NCI-H345 treated with DMSO at 0.1 percent for 48 hours (cell line): ENCODE measurements at regions not wholly inside any gene's neighbourhood (a gene's known extent, or its start where the extent isn't known, plus 50 kb on each side); places are given as distances from the start of the nearest gene placed in this dataset.
A peak's percentile ranks its signal among the peaks of the same experiment; 100 is the strongest.

Experiments
- DNase-seq: peaks from one replicate; lab custom pipeline; 2025; ENCODE audit not compliant: unreplicated experiment; lab: John Stamatoyannopoulos, UW

DNA sequence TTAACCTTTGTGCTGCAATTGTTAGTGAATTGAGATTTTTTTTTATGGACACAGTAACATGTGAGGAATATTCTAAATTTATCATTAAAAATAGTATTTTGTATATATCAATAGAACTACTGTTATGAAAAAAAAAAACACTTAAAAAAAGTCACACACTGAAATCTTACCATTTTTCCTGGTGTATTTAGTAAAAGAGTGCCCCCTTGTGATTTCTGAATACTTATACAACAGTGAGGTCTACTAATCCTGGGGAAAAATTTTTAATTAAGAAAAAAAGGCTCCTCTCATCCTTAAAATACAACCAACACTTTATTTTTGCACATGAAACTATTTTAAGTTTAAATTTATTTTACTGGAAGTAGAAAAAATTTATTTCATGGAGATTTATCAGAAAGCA lies 56.4 kb upstream of the SPOCK3 start:
- no peak for DNase-seq

DNA sequence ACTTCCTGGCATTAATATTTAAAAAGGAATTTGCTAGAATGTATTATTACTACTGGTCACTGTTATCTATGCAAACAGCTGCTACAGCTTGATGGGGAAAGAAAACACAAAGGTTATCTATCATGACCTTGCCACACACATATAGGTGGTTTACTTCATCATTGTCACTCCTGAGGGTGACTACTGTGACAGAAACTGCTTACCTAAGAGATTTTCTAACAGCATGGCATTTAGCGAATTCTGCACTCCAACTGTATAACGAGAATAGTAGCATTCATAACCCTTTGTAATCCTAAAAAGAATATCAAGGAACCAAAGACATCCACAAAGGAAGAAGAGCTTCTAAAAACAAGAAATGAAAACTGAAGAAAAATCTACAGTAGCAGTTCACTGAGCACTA lies 74.6 kb upstream of the SPOCK3 start:
- DNase-seq, result no peak

DNA sequence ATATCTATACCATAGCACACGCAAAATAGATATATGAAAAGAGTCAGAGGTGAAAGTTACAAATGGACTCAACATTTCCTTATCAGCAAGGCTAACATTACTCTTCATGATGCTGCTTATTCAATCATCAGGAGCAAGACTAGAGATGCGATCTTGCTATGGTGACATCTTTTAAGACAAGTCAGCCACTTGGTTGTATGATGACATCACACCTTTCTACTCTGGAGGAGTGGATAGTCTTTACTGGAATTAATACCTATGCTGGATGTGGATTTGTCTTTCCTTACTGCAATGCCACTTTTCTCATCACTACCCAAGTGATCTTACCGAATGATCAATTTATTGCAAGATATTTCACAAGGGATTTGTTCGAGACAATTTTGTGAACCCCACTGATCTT lies 87.0 kb upstream of the SPOCK3 start:
- no peak for DNase-seq

DNA sequence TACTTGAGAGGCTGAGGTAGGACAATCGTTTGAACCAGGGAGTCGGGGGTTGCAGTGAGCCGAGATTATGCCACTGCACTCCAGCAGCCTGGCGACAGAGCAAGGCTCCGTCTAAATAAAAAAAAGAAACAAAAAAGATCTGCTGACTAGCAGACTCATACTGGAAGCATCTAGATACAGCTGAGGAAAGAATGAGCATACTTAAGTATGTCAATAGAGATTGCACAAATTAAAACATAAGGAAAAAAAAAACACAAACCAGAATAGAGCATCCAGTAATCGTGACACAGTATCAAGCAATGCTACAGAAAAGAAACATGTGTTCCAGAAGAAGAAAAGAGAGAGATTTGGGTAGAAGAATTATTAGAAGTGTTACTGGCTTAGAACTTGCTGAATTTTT lies 105.5 kb upstream of the SPOCK3 start:
- DNase-seq, result no peak

DNA sequence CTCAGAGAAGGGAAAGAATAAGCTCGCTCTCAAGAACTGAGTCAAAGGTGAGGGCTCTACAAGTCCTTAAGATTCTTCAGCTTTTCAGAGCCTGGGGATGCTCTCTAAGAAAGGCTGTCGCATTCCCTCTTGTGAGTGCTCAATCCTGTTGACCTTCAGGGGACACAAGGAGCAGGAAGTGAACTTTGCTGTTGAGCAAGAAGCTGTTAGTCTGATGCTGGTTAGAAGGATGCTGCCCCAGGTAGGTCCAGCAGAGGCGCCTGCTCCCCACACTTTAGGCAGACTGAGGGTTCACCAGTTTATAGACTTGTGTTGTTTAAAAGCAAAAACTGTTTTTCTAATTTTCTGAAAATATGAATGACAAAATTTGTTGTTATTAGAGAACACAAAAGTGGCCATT lies 125.4 kb upstream of the SPOCK3 start:
- DNase-seq, result no peak

DNA sequence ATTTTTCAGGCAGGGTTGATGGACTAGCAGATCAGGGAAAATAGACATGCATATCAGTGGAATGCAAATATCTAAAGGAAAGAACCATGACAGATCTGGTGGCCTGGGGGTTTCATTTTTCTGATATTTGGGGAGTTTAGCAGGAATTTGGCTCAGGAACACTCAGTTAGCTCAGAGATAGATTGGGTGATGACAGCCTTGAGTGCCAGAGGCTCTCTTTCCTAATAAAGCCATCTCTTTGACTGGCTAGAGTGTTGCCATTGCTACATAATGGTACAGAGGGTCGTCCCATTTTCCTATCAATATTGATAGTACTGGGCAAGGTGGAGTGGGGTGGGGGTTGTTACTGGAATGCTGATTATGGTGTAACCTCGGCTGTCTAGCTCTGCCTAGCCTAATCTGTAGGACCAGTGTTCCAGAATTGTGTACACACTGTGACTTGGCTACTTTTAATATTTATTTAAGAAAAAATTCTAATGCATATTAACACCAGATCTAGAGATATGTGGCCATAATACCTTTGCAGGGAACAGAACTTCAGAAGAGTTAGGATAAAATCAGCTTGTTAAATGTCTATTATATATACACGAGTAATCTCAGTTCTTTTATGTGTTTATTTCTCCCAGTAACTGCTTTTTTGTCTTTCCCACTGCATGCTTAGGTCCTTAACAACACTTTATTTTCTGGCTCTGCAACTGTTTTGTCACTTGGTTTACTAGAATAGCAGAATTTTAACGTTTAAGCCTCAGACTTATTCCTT lies 145.0 kb upstream of the SPOCK3 start:
- DNase-seq, result no peak

DNA sequence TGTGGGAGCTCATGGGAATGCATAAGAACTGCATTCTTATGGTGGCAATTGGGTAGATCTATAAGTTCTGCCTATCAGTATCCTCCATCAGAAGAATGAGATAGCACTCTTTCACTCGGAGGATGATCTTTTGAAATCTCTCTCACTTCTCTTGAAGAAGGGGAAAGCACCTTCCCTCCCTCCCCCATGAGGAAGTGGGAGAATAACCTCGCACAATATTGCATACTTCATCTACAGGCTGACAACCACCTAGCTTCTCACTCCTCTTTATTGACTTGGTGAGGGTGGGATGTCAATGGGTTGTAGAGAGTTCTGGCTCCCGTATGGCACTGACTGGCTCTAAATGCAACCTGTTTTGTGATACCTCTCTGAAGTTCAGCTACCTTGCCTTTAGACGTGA lies 146.7 kb upstream of the SPOCK3 start:
- DNase-seq, result no peak

DNA sequence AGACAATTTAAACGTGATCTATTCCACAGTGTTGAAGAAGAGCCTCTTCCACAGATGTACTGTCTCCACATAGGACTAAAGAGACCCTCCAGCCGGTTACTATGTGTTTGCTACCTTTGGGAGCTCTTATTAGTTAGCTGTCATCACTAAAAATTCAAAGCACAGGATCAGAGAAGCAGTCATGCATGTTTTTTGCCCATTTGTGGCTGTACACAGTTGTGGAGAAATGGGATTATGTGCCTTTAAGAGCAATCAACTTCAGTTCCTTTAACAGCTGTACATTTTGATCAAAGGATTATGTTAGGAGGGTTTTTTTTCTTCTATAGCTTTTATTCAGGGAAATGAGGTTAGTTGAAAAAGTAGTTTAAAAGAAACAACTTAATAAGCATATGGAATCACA lies 149.0 kb upstream of the SPOCK3 start:
- no peak for DNase-seq

DNA sequence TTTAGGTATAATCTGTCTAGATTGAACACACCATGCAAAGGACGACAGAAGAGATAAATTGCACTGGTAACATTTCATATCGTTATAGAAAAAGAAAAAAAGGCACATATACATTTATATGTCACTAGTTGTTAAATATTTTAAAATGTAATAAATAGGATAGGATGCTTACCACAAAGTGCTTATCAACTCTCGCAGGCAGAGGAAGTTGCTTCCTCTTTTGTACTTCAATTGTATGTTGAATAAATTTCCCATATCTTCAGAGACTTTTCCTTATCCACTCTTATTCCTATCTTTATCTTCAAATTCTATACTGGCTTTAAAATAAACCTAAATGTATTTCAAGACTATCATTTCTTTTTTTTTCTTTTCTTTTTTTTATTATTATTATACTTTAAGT lies 163.3 kb upstream of the SPOCK3 start:
- DNase-seq, result no peak

DNA sequence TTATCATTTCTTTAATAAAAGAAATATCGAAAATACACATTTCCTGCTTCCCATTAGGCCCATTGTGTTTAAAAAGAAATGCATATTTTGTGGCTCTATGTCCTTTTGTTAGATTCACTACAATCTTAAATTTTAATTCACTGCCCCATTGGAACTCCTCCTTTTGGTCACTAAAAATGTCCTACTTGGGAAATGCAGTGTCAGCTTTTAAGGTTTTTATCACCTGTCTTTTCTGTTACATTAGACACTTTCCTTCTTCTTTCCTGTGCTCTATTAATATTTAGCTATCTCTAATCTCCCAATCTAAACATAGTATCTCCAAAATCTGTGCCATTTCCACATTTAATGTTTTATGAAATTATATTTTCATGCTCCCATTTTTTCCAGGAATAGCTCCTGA lies 164.9 kb upstream of the SPOCK3 start:
- DNase-seq, result no peak

DNA sequence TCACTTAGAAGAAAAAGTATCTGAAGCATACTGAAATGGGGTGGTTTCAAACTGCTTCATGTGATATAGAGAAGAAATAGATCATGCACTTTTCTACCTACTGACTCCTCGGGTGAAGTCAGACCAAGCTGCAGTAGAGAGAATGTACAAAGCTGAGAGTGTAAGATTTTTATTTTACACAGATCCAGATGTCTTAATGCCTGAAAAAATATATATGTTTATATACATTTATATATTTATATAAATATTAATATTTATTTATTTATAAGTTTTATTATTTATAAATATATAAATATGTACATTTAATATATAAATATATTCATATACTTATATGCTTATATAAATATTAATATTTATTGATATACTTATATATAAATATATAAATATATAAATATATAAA lies 171.9 kb upstream of the SPOCK3 start:
- DNase-seq, result no peak

DNA sequence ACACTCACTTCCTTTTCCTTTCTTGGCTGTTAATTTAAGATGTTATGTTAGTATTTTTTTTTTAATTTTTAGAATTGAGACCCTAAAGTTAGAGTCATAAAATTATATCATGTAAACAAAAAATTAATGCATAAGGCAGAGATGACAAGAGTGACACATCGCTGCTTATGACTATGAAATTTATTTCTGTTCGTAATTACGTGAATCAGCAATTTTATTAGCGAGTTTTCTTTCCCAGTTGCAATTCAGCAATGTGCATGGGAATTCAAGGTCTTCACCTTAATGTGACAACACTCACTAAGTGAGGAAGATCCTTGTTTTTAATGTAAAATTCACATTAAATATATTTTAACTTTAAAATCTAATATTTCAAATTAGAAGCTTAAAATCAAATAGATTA lies 181.2 kb upstream of the SPOCK3 start:
- no peak for DNase-seq

DNA sequence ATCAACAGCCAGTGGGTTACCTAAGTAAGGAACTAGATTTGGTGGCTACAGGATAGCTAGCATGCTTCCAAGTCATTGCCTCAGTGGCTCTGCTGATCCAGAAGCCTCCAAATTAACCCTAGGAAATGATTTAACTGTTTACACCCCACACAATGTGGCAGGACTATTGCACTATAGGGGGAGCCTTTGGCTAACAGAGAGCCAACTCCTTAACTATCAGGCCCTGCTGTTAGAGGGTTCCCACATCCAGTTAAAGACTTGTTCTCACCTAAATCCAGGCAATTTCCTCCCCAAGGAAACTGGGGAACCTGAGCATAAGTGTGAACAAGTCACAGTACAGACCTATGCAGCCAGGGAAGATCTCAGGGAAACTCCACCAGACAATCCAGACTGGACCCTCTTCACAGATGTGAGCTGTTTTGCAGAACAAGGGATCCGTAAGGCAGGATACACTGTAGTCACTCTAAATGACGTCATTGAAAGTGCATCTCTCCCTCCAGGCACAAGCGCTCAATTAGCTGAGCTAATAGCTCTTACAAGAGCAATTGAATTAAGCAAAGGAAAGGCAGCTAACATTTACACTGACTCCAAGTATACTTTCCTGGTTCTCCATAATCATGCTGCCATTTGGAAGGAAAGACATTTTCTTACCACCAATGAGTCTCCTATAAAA lies 185.3 kb upstream of the SPOCK3 start:
- DNase-seq, result no peak

DNA sequence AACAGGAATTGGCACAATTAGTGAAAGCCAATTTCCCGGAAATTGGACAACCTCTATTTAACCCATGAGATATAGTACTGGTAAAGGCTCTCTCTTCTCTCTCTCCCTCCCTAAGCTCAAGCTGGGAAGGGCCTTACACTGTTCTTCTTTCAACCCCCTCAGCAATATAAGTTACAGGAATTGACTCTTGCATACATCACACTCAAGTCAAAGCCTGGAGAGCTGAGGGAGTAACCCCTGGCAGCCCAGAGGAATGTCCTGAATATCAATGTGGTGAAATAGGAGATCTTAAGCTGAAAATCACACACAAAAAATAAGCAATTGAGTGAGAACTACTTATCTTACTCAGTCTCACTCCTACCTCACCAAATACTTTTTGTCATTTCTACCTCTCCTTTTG lies 186.9 kb upstream of the SPOCK3 start:
- no peak for DNase-seq

DNA sequence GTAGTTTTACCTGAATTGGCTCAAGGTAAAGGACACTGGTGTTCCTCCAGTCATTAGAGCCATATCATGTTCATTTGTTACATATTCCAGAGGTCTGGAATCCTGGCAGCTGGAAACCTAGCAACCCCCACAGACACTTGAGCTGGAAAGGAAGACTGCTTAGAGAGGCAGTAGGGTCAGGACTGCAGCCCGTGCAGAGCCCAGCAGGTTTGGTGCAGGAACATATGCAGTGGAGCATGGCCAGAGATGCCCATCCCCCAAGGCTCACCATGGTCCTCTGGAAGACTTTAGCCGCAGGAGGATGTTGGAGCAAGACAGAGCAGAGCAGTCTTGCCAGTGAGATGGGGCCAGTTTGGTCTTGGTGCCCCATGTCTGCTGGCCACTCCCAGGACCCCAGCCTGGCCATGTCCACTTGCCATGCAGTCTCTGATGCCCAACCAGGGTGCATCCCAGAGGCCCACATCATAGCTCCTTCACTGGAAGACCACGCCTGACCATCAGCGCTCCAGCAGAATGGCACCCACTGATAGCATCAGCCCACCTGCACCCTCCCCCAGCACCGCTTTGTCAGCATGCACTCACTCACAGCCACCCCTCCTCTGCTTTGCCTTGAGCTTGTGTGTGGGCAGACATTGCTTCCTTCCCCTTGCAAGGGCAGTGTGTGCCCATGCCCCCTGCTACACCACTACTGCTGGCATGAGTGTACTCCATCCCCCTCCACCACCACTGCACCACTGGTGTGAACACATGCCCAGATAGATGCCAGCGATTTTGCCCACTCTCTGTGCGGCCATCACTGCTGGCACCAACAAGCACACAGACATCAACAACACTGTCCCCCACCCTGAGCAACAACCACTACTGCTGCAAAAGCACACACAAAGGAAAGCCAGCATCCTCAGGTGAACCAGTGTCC lies 190.3 kb upstream of the SPOCK3 start:
- DNase-seq, result no peak

DNA sequence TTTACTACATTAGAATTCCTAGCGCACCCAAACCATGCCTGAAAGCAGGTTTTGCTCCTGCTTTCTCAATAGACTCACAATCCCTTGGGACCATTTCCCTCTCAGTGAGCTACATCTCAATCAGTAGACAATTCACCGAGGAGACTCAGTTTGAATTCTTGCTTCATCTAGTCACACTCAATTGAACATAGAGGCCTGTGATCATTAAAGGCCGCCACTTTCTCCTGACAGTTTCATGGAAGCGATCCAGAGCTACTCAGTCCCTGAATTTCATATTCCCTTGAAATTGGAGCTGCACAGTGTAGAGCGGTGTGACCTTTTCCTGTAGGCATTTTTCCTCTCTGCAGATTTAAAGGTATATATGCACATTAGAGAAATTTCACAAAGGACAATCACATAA lies 193.9 kb upstream of the SPOCK3 start:
- peak; percentile 0 for DNase-seq

DNA sequence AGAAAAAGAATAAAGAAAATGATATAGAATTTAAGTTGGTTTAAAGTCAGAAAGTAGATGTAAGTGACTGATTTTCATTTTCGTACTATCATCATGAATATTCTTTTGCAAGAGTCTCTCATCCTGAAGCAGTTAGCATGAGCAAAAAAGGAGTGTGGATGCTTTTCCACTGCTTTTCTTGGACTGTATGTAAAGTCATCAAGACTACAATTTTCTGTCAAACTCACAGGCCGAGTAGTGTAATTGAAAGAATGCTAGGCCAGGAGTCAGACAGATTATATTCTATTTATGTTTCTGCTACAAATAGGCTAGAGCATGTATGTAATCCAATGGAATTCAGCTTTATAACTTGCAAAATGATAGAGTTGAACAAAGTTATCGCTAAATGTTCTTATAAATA lies 197.1 kb upstream of the SPOCK3 start:
- DNase-seq, result no peak

DNA sequence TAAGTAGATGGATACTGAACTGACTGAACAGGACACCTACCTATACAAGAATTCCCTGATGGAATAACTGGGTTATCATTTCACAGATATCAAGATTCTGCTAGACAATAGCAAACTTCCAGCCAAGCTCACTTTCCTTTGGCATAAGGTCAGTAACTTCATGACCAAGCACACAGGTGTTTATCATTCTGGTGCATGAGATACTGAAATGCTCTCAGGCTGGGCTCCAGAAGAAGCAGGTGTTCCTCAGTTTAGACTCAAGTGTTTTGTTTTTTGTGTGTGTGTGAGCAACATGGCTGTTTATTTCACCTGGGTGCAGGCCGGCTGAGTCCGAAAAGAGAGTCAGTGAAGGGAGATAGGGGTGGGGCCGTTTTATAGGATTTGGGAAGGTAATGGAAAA lies 201.5 kb upstream of the SPOCK3 start:
- DNase-seq, result no peak

DNA sequence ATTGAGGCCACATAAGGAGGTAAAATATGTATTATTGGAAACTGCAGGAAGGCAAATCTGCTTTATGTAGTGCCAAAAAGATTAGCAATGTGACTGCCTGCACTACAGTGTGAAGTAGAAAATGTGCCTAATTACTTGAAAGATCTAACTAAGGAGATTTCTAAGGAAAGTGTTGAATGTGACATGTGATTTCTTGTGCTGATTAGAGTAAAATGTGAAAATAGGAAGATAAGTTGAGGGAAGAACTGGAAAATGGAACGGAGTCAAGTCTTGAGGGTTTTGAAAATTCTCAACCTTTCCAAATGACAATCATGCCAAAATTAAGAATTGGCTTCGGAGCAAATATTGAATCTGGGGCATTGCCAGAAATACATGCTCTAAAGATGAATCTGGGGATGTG lies 209.5 kb upstream of the SPOCK3 start:
- no peak for DNase-seq

DNA sequence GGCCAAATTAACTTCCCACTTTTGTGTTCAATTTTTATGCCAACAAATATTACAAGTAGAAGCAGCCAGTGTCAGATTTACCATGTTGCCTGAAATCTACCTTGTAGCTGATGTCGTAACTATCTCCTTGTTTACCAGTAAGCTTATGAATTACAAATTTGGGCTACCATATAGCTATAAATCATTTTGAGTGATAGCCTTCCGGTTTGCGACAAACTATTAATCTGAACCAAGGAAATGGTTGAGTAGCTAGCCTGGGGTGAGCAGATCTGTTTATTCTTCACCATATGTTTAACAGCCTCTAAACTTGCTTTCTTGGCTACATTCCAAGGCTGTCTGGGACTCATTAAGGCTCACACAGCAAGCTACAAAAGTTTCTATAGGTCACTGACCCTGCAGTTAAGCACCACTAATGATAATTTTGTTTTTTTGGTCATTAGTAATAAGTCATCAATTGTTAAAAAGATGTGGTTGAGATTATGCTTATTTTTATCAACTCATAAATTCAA lies 218.7 kb upstream of the SPOCK3 start:
- no peak for DNase-seq

DNA sequence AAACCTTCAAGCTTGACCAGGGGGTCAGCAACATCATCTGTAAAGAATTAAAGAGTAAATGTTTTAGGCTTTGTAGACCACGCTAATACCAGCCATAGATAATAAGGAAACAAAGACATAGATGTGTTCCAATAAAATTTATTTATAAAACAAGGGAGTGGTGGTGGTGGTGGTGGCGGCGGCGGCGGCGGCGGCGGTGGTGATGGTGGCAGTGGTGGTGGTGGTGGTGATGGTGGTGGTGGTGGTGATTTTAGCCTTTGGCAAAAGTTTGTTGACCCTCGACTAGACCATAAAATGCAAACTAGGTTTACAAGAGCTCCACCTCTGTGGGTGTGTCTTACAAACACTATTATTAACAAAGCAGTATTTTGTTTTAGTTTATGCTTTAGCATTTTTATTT lies 222.3 kb upstream of the SPOCK3 start:
- DNase-seq, result no peak

DNA sequence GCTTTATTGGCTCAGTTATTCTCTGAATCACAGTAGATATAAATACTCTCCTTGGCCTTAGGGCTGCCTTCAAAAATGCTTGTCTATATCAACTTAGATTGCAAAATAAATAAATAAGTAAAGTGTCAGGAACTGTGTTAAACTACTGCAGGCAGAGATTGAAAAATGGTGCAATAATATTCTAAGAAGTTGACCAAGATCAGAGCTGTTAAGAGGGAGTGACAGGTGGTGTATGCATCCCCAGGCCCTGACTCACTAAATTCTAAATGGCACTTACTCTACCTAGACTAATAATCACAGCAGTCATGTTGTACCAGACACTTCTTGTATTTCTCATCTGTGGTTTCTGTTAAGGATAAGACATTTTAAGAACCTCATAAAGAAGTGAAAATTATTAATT lies 235.1 kb upstream of the SPOCK3 start:
- DNase-seq, result no peak
